ENCODE measurements at regions not wholly inside any gene's neighbourhood (a gene's known extent, or its start where the extent isn't known, plus 50 kb on each side); places are given as distances from the start of the nearest gene placed in this dataset.

DNA sequence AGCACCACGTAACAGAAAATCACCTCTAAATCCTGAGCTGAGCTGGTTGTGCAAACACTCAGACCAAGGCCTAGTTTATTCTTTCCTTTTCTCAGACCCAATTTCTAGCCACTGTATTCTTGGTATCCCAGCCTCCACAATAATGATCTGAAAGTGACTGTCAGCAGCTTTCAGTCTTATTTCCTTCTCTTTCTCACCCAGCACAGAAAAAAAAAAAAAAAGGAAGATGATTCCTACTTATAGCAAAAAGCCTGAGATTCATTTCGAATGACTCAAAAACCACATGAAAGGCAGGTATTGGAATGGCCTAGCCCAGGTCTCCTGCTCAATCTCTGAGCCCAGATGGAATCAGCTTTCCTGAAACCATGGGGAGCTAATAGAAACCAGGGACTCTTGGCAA is 298.6 kb upstream of the PPFIA2 start:
- H3K4me3 ChIP-seq (ENCODE audit: low read depth, low read length) = no peak overlapping the region
- TF ChIP-seq, protein P1, sequence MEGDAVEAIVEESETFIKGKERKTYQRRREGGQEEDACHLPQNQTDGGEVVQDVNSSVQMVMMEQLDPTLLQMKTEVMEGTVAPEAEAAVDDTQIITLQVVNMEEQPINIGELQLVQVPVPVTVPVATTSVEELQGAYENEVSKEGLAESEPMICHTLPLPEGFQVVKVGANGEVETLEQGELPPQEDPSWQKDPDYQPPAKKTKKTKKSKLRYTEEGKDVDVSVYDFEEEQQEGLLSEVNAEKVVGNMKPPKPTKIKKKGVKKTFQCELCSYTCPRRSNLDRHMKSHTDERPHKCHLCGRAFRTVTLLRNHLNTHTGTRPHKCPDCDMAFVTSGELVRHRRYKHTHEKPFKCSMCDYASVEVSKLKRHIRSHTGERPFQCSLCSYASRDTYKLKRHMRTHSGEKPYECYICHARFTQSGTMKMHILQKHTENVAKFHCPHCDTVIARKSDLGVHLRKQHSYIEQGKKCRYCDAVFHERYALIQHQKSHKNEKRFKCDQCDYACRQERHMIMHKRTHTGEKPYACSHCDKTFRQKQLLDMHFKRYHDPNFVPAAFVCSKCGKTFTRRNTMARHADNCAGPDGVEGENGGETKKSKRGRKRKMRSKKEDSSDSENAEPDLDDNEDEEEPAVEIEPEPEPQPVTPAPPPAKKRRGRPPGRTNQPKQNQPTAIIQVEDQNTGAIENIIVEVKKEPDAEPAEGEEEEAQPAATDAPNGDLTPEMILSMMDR (IDR thresholded peaks at IDR 0.05; ENCODE audit: borderline replicate concordance, insufficient read depth, low read depth, low read length) = no peak

DNA sequence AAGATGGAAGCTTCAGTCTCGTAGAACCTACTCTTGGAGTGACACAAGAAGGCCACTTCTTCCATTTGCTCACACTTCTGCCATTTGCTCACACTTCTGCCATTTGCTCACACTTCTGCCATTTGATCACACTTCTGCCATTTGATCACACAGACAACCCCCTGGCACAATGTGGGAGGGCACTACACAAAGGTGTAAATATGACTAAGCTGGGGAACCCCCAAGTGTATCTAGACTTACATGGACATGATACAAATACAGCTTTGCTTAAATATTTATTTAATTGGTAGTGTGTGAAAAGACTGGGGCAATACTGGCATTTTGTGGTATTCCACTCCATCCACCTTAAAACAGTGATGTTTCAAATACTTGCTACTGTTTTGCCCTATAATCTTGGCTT is 296.2 kb upstream of the PPFIA2 start:
- TF ChIP-seq, protein P1 (IDR thresholded peaks at IDR 0.05; ENCODE audit: borderline replicate concordance, insufficient read depth, low read depth, low read length) = no peak
- no peak overlapping the region for H3K4me3 ChIP-seq (ENCODE audit: low read depth, low read length)

DNA sequence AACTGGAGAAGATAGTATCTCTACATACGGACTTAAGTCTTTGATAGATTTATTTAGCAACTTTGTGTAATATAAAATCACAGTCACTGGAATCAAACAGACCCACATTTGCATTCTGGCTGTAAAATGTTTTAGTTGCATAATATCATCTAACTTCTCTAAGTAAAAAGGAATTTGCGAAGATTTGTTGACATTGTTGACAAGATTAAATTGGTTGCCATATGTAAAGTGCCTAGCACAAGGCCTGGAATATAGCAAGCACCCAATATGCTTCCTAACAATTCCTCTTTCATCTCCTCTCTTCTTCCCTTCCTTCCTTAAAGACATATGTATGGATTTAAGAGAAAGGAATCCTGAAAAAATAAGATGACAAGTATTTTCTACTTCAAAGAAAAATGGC is 295.4 kb upstream of the PPFIA2 start:
- TF ChIP-seq, protein P1 (IDR thresholded peaks at IDR 0.05; ENCODE audit: borderline replicate concordance, insufficient read depth, low read depth, low read length) = no peak
- H3K4me3 ChIP-seq (ENCODE audit: low read depth, low read length) = no peak overlapping the region

DNA sequence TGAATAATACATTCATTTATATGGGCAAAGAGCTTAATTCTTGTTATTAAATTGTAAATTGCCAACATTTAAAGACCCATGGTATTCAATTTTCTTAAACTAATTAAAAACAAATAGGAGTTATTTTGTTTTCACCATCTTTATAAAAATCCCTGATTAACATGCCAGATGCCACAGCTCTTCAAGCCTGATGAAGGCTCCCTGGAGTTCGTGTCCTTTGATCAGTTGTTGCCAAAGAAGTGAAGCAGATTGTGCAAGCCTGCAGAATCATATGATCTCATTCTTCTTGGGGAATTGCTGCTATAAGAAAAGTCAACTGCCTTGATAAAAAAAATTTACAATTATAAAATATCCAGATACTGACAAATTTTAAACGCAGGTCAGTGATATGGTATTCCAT is 288.3 kb upstream of the PPFIA2 start:
- TF ChIP-seq, protein P1 (IDR thresholded peaks at IDR 0.05; ENCODE audit: borderline replicate concordance, insufficient read depth, low read depth, low read length) = no peak
- H3K4me3 ChIP-seq (ENCODE audit: low read depth, low read length) = no peak overlapping the region

DNA sequence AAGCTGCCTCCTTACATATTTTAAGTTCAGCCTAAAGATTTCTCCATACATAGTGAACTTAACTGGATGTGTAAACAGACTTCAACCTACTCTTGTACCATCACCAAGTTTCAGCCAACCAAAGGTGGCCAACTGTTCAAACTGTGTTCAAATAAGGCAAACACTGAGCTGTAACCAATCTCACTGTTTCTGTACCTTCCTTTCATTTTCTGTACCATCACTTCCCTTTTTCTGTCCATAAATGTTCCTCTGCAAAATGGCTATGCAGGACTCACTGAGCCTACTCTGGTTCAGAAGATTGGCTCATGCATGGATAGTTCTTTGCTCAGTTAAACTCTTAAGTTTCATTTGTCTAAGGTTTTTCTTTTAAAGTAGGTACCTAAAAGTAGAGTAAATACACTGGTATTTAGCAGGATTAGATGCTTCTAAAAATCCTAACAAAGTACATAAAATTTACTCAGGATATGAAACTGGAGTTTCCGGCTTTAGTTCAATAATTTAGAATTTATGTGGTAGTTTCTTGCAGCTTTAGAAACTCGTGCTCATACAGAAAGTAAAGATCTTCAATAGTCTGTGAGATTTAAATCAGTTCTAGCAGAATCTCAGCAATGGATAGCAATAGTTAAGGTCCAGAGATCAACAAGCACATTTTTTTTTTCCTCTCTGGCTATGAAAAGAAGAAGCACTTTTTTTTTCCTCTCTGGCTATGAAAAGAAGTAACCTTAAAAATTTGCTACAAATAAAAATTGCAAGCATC is 282.0 kb upstream of the PPFIA2 start:
- H3K4me3 ChIP-seq (ENCODE audit: low read depth, low read length) = no peak overlapping the region
- TF ChIP-seq, protein P1 (IDR thresholded peaks at IDR 0.05; ENCODE audit: borderline replicate concordance, insufficient read depth, low read depth, low read length) = no peak

DNA sequence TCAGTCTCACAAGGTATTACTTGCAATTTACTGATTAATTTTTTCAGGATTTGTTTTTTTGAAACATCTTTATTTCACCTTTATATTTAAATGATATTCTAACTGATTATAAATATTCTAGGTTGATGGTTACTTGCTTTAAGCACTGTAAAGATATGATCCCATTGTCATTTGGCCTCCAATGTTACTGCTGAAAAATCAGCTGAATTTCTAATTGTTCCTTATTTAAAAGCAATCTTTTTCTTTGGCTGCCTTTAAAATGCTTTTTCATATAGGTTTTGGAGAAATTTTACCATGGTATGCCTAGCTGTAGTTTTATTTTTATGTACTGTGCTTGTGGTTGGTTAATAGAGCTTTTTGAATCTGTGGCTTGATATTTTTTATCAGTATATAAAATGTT is 275.6 kb upstream of the PPFIA2 start:
- TF ChIP-seq, protein P1 (IDR thresholded peaks at IDR 0.05; ENCODE audit: borderline replicate concordance, insufficient read depth, low read depth, low read length) = no peak
- no peak overlapping the region for H3K4me3 ChIP-seq (ENCODE audit: low read depth, low read length)

DNA sequence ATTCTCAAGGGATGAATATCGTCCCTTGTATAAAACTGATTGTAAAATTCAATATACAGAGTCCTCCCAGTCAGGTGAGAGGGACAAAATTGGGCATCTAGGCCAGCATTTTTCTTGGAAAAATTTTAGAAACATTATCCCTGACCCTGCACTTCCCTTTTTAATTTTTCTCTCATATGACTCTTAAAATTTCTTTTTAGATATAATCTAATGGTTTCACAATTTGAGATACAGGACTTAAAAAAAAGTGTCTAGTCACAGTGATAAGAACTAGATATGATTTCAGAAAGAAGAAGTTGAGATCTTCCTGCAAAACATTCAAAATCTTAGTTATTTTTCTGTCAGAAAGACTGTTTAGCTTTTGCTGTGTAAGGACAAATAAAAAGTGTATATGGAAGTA is 270.8 kb upstream of the PPFIA2 start:
- TF ChIP-seq, protein P1 (IDR thresholded peaks at IDR 0.05; ENCODE audit: borderline replicate concordance, insufficient read depth, low read depth, low read length) = no peak
- no peak overlapping the region for H3K4me3 ChIP-seq (ENCODE audit: low read depth, low read length)

Data from GM12875 (cell line).